IPS-NIHi7 (cell line): ENCODE measurements at regions not wholly inside any gene's neighbourhood (a gene's known extent, or its start where the extent isn't known, plus 50 kb on each side); places are given as distances from the start of the nearest gene placed in this dataset.

Source experiments
- DNase-seq: peaks from one replicate; pipeline ENCODE4 v3.0.0; 2012; ENCODE audit warnings: mixed read lengths; ENCODE audit errors: extremely low spot score

DNA sequence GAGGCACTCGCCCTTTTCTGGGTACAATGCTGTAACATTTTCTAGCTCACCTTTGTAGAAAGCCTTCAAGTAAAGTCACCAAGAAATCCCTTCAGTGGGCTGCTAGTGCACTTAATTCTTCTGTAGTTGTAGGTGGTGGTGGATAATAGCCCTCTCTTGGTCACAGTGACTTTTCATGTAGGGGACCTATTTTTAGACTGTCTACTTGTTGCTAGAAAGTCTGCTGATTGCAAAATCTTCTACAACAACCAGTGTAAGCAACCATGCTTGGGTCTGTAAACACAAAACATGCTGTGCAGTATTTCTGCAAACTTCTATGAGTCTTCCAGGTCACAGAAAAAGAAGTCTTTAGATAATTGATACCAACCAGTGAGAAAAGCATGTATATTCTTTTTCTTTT is 55.6 kb downstream of the PBDC1 start:
- DNase-seq = no peak

DNA sequence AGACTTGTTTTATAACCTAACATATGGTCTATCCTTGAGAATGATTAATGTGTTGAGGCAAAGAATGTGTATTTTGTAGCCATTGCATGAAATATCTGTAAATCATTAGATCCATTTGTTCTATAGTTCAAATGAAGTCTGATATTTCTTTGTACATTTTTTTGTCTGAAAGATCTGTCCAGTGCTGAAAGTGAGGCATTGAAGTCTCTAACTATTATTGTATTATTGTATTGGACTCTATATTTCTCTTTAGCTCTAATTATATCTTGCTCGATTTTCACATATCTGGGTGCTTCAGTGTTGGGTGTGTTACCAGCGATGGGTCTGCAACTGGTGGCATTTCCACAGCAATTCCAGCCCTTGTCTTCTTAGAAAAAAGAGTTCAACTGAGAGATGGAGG is 76.0 kb downstream of the PBDC1 start:
- DNase-seq = no peak

DNA sequence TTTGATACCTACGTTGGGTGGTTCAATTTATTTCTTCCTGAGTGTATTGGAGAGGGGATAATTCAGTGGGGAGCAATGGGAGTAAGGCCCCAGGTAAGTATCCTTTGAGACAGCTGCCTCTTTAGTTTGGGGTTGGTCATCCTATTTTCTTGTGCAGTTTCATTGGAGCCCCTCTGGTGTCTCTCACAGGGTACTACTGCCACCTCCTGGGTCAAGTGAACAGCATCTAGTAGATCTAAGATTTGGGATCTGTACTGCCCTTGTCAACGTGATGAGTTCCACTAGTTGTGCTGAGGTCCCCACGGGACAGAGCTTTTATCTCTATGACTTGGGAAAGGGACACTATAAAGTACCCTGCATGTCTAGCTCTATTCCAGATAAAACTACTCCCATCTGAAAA is 80.6 kb downstream of the PBDC1 start:
- DNase-seq = peak; percentile 49

DNA sequence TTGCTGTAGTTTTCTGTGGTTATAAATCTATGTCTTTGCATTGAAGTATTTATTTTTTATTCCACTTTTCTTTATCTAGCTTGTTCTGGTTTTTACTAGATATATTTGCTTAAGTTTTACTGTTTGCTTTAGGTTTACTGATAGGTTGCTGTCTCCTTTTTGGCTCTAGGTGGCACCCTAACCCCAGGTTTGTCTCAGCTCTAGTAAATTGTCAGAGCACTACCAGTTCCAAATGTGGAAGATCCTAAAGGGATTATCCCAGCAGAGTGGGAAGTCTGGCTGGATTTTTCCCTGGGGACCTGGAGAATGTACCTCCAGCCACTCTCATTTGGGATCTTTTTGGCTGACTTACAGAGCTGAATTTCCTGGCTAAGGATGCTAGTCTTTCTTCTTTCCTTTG is 106.1 kb downstream of the PBDC1 start:
- DNase-seq = peak; percentile 44
